GM12865 (cell line): ENCODE measurements at regions not wholly inside any gene's neighbourhood (a gene's known extent, or its start where the extent isn't known, plus 50 kb on each side); places are given as distances from the start of the nearest gene placed in this dataset.

ENCODE experiments used
- DNase-seq: peaks from one replicate; pipeline ENCODE4 v3.0.0; 2010; ENCODE audit warnings: low read depth
- H3K4me3 ChIP-seq: 2 replicates; pipeline ENCODE4 v1.5.1; 2011; ENCODE audit warnings: mild to moderate bottlenecking, low read depth, low read length, control low read depth
- TF ChIP-seq, protein P1 (sequence below): IDR thresholded peaks from 2 replicates; pipeline ENCODE4 v1.5.1; 2011; ENCODE audit warnings: low read length, control low read depth, low read depth, inconsistent platforms; ENCODE audit not compliant: insufficient read depth; ENCODE audit errors: missing control alignments

- TF ChIP-seq, protein P1, sequence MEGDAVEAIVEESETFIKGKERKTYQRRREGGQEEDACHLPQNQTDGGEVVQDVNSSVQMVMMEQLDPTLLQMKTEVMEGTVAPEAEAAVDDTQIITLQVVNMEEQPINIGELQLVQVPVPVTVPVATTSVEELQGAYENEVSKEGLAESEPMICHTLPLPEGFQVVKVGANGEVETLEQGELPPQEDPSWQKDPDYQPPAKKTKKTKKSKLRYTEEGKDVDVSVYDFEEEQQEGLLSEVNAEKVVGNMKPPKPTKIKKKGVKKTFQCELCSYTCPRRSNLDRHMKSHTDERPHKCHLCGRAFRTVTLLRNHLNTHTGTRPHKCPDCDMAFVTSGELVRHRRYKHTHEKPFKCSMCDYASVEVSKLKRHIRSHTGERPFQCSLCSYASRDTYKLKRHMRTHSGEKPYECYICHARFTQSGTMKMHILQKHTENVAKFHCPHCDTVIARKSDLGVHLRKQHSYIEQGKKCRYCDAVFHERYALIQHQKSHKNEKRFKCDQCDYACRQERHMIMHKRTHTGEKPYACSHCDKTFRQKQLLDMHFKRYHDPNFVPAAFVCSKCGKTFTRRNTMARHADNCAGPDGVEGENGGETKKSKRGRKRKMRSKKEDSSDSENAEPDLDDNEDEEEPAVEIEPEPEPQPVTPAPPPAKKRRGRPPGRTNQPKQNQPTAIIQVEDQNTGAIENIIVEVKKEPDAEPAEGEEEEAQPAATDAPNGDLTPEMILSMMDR = no peak
- no peak for DNase-seq
- H3K4me3 ChIP-seq = no peak overlapping the region
Observed at GRCh38 chr5:27797220-27797619, 758.8 kb upstream of the CDH9 start.

DNA sequence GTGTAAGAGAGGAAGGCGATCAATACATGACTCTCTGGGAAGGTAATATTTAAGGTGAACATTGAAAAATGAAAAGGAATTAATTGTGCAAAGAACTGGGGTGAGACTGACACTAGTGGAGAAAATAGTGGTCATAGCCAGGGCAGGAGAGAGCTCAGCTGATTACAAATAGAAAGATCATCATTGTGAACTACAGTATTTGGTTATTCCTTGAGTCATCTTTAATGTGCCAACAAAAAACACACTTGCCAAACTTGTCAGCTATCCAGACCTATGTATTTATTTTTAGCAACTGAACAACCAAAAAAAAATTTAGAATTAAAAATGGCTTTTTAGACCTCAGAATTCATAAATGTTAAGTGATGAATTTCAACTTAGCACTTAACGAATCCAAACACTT lies 749.8 kb upstream of the CDH9 start:
- H3K4me3 ChIP-seq = no peak overlapping the region
- no peak for DNase-seq
- TF ChIP-seq, protein P1 = no peak

DNA sequence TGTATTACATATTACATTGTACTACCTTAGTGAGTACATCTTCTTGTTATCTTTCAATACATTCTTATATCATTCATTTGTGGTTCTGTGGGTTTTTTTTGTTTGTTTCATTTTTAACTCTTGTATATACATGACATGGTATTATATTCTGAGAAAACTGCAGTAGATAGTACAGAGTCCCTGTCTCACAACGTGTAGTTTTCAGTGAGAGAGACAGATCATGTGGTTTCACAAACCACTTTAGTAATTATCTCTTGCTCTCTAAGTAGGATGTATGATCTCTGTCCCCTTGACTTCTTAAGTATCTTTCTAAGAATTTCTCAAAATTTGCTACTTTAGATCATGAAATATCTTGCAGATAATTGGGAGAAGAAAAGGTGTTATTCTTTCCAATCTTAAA lies 745.9 kb upstream of the CDH9 start:
- no peak overlapping the region for H3K4me3 ChIP-seq
- TF ChIP-seq, protein P1 = no peak
- no peak for DNase-seq

DNA sequence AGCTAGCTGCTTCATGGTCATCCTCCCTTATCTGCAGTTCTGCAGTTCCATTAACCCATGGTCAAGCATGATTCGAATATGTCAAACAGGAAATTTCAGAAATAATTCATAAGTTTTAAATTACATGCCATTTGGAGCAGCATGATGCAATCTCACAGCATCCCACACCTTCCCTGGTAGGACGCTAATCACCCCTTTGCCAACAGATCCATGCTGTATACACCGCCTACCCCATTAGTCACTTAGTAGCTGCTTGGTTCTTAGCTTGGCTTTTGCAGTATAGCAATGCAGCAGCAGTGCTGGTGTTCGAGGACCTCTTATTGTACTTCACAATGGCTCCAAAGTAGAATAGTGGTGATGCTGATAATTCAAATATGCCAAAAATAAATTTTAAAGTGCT lies 739.7 kb upstream of the CDH9 start:
- TF ChIP-seq, protein P1 = no peak
- DNase-seq = no peak
- no peak overlapping the region for H3K4me3 ChIP-seq

GRCh38 chr5:27773636-27774035 lies 735.2 kb upstream of the CDH9 start:
- H3K4me3 ChIP-seq = no peak overlapping the region
- TF ChIP-seq, protein P1 = no peak
- DNase-seq = no peak

DNA sequence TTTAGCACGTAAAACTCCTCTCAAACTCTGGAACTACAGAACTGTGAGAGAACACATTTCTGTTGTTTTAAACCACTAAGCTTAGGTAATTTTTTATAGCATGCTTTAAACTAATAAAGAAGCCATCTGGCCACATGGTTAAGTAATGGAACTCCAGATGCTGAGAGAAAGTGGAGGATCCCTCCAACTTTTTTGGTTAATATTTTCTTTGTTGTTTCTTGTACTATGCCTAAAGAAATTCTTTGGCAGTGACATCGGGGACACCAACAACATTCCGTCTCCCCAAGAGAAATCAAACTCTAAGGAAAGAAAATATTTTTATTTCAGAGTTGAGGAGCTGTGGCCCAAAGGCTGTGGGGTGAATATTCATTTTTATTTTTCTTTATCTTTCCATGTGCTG lies 734.8 kb upstream of the CDH9 start:
- DNase-seq = no peak
- TF ChIP-seq, protein P1 = no peak
- H3K4me3 ChIP-seq = no peak overlapping the region

DNA sequence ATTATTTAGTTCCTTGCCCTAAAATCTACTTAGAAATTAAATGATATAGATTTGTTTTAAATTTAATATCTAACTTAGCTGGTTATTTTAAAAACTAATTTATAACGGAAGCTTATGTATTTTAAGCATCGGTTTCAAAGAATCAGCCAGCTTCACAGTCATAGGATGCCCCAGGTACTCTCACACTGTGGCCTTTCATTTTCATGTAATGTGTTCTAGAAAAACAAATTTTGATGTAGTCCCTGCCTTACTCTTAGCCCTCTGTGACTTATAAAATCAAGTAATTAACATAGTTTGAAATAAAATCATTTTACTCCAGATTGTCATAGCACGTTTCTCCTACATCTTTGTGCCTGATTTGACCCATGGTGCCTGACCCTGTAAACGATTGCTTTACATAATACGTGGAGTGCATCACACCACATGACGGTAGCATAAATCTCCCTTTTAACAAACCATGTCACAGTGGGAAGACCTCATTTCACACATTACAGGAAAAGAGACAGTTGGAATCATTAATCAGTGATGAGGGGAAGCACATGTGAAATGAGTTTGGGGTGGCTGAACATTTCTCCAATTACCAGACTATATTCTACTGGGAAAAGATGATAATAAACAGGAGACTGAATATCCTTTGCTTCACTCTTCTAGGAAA lies 731.5 kb upstream of the CDH9 start:
- no peak for DNase-seq
- no peak overlapping the region for H3K4me3 ChIP-seq
- TF ChIP-seq, protein P1 = no peak
